Activated B cell treated with CpG ODN at 0.5 μM for 24 hours (primary cell): ENCODE measurements at regions not wholly inside any gene's neighbourhood (a gene's known extent, or its start where the extent isn't known, plus 50 kb on each side); places are given as distances from the start of the nearest gene placed in this dataset.
"Not testable (repeated sequence)": the region's sequence is repeated elsewhere in the genome, so short reads cannot be mapped to it uniquely, and the experiment has no call there.

Experiments
- ATAC-seq: fragments of 200-7000 bp; cut with Tn5 transposase; one replicate; pipeline ENCODE4 v1.10.0; 2021; ENCODE audit warnings: low read depth, mild to moderate bottlenecking, moderate library complexity
- CTCF ChIA-PET: fragments of 350-600 bp; sonication (Branson Sonifier 250); formaldehyde crosslinking; loops from one replicate; lab custom pipeline; 2021; ENCODE audit warnings: antibody characterized with exemption; lab: Charles Lee
- POLR2A ChIA-PET: fragments of 350-600 bp; sonication (Branson Sonifier 250); formaldehyde crosslinking; loops from one replicate; lab custom pipeline; 2021; ENCODE audit warnings: antibody characterized with exemption; lab: Charles Lee
- DNase-seq: peaks from one replicate; pipeline ENCODE4 v3.0.0; 2022
- H3K27ac Mint-ChIP-seq: one replicate; pipeline ENCODE4 v1.8.0; 2020; ENCODE audit warnings: mixed read lengths
- H3K27me3 Mint-ChIP-seq: one replicate; pipeline ENCODE4 v1.8.0; 2021; ENCODE audit warnings: mixed read lengths
- H3K36me3 Mint-ChIP-seq: one replicate; pipeline ENCODE4 v1.8.0; 2021; ENCODE audit warnings: low read depth, mixed read lengths
- H3K4me1 Mint-ChIP-seq: one replicate; pipeline ENCODE4 v1.8.0; 2021; ENCODE audit warnings: mixed read lengths
- H3K4me3 Mint-ChIP-seq: one replicate; pipeline ENCODE4 v1.8.0; 2020; ENCODE audit warnings: mild to moderate bottlenecking, mixed read lengths
- H3K9me3 Mint-ChIP-seq: one replicate; pipeline ENCODE4 v1.8.0; 2020; ENCODE audit warnings: mixed read lengths
- CTCF ChIP-seq: fragments of 200-600 bp; IDR thresholded peaks from one replicate; pipeline ENCODE4 v1.8.0; 2022; ENCODE audit warnings: antibody characterized with exemption, mild to moderate bottlenecking
- intact Hi-C: fragments of 100-400 bp; cut with micrococcal nuclease; formaldehyde crosslinking; loops from one replicate; pipeline ENCODE4 v1.15.1; 2024

GRCh38 chr5:82635561-82636288 is 357.6 kb upstream of the RPS23 start:
- ChIA-PET POLR2A (no interaction called here), CTCF (no interaction called here)
- Mint-ChIP-seq H3K36me3 (no peaks in the 10 kb centered on the region), H3K9me3 (no peaks in the 10 kb centered on the region), H3K4me3 (no peak overlapping the region), H3K27ac (no peak overlapping the region), H3K27me3 (no peaks in the 10 kb centered on the region), H3K4me1 (no peaks in the 10 kb centered on the region)
- DNase-seq (no peak), ATAC-seq (no peak)
- TF ChIP-seq CTCF: no peak
- intact Hi-C loops: no loop called here

GRCh38 chr5:82628364-82628910 is 350.3 kb upstream of the RPS23 start:
- intact Hi-C loops: no loop called here

GRCh38 chr5:82626905-82627591 is 348.9 kb upstream of the RPS23 start:
- CTCF ChIA-PET, H3K4me1 Mint-ChIP-seq, H3K27me3 Mint-ChIP-seq, ATAC-seq, H3K4me3 Mint-ChIP-seq, H3K36me3 Mint-ChIP-seq, DNase-seq, H3K9me3 Mint-ChIP-seq, intact Hi-C loops, H3K27ac Mint-ChIP-seq, POLR2A ChIA-PET: not testable (repeated sequence)

More at GRCh38 chr5:82628364-82628910, 350.3 kb upstream of the RPS23 start:
- no peak for DNase-seq
- Mint-ChIP-seq H3K9me3 (no peaks in the 10 kb centered on the region), H3K27ac (no peak overlapping the region), H3K27me3 (no peaks in the 10 kb centered on the region), H3K4me1 (no peaks in the 10 kb centered on the region), H3K4me3 (no peak overlapping the region), H3K36me3 (no peaks in the 10 kb centered on the region)
- ATAC-seq: no peak
- no peak for TF ChIP-seq CTCF
- CTCF ChIA-PET: no interaction called here
- POLR2A ChIA-PET: no interaction called here

- intact Hi-C loops, DNase-seq, CTCF ChIA-PET, ATAC-seq, POLR2A ChIA-PET, H3K27me3 Mint-ChIP-seq, H3K4me1 Mint-ChIP-seq, H3K27ac Mint-ChIP-seq, H3K9me3 Mint-ChIP-seq, H3K4me3 Mint-ChIP-seq, H3K36me3 Mint-ChIP-seq: not testable (repeated sequence)
These were observed 347.9 kb upstream of the RPS23 start for GRCh38 chr5:82626012-82626411.

- TF ChIP-seq CTCF: no peak
- CTCF ChIA-PET: no interaction called here
- Mint-ChIP-seq H3K4me3 (no peak overlapping the region), H3K27ac (no peak overlapping the region), H3K4me1 (no peaks in the 10 kb centered on the region), H3K36me3 (no peaks in the 10 kb centered on the region), H3K9me3 (no peaks in the 10 kb centered on the region), H3K27me3 (no peaks in the 10 kb centered on the region)
- POLR2A ChIA-PET: no interaction called here
- no peak for DNase-seq
- intact Hi-C loops: no loop called here
- no peak for ATAC-seq
These were observed 345.9 kb upstream of the RPS23 start for GRCh38 chr5:82624062-82624461.
